ENCODE measurements at regions not wholly inside any gene's neighbourhood (a gene's known extent, or its start where the extent isn't known, plus 50 kb on each side); places are given as distances from the start of the nearest gene placed in this dataset.

- TF ChIP-seq MAX (IDR thresholded peaks at IDR 0.05) (no peak), REST (IDR thresholded peaks at IDR 0.05; ENCODE audit: low read depth) (no peak), EGR1 (IDR thresholded peaks at IDR 0.05) (no peak), TCF12 (IDR thresholded peaks at IDR 0.05; ENCODE audit: low read depth) (no peak), NFIC (IDR thresholded peaks at IDR 0.05) (no peak), CEBPB (IDR thresholded peaks at IDR 0.05) (no peak), FOXM1 (IDR thresholded peaks at IDR 0.05; ENCODE audit: borderline replicate concordance, low read depth) (no peak), CREB1 (IDR thresholded peaks at IDR 0.05; ENCODE audit: low read depth) (no peak), YY1 (IDR thresholded peaks at IDR 0.05; ENCODE audit: low read depth) (no peak), USF1 (IDR thresholded peaks at IDR 0.05) (no peak), EP300 (IDR thresholded peaks at IDR 0.05; ENCODE audit: borderline replicate concordance) (no peak), ZBTB7A (IDR thresholded peaks at IDR 0.05; ENCODE audit: low read depth) (no peak), TEAD4 (IDR thresholded peaks at IDR 0.05) (no peak), RAD21 (IDR thresholded peaks at IDR 0.05; ENCODE audit: low read depth) (no peak), TAF1 (IDR thresholded peaks at IDR 0.05; ENCODE audit: low read depth) (no peak)
Observed at GRCh38 chr1:81738875-81739274, 61.9 kb upstream of the ADGRL2 start.

- no peak for TF ChIP-seq ZBTB7A (IDR thresholded peaks at IDR 0.05; ENCODE audit: low read depth)
- no peak for TF ChIP-seq USF1 (IDR thresholded peaks at IDR 0.05)
- TF ChIP-seq CREB1 (IDR thresholded peaks at IDR 0.05; ENCODE audit: low read depth): no peak
- no peak for TF ChIP-seq TAF1 (IDR thresholded peaks at IDR 0.05; ENCODE audit: low read depth)
Observed at GRCh38 chr1:81733480-81733879, 67.3 kb upstream of the ADGRL2 start.

GRCh38 chr1:81731989-81732388, 68.7 kb upstream of the ADGRL2 start:
- TF ChIP-seq TAF1 (IDR thresholded peaks at IDR 0.05; ENCODE audit: low read depth) (no peak), CREB1 (IDR thresholded peaks at IDR 0.05; ENCODE audit: low read depth) (no peak), ZBTB7A (IDR thresholded peaks at IDR 0.05; ENCODE audit: low read depth) (no peak), TEAD4 (IDR thresholded peaks at IDR 0.05) (peak; percentile 89), YY1 (IDR thresholded peaks at IDR 0.05; ENCODE audit: low read depth) (no peak), MAX (IDR thresholded peaks at IDR 0.05) (no peak), EP300 (IDR thresholded peaks at IDR 0.05; ENCODE audit: borderline replicate concordance) (peak; percentile 95), NFIC (IDR thresholded peaks at IDR 0.05) (peak; percentile 95), REST (IDR thresholded peaks at IDR 0.05; ENCODE audit: low read depth) (no peak), FOXM1 (IDR thresholded peaks at IDR 0.05; ENCODE audit: borderline replicate concordance, low read depth) (peak; percentile 85), EGR1 (IDR thresholded peaks at IDR 0.05) (no peak), USF1 (IDR thresholded peaks at IDR 0.05) (no peak), CEBPB (IDR thresholded peaks at IDR 0.05) (0 out of 2 replicates have a peak, but pooled peaks have one; percentile 17), TCF12 (IDR thresholded peaks at IDR 0.05; ENCODE audit: low read depth) (peak; percentile 81), RAD21 (IDR thresholded peaks at IDR 0.05; ENCODE audit: low read depth) (no peak)

- TF ChIP-seq REST (IDR thresholded peaks at IDR 0.05; ENCODE audit: low read depth): no peak
- no peak for TF ChIP-seq NFIC (IDR thresholded peaks at IDR 0.05)
- no peak for TF ChIP-seq EGR1 (IDR thresholded peaks at IDR 0.05)
- TF ChIP-seq EP300 (IDR thresholded peaks at IDR 0.05; ENCODE audit: borderline replicate concordance): peak; percentile 77; the same call in 1 of the 2 replicates
- no peak for TF ChIP-seq MAX (IDR thresholded peaks at IDR 0.05)
- TF ChIP-seq YY1 (IDR thresholded peaks at IDR 0.05; ENCODE audit: low read depth): no peak
- TF ChIP-seq CEBPB (IDR thresholded peaks at IDR 0.05): no peak
- TF ChIP-seq FOXM1 (IDR thresholded peaks at IDR 0.05; ENCODE audit: borderline replicate concordance, low read depth): peak; percentile 75
- TF ChIP-seq TCF12 (IDR thresholded peaks at IDR 0.05; ENCODE audit: low read depth): peak; percentile 53; the same call in 1 of the 2 replicates
- 0 out of 2 replicates have a peak, but pooled peaks have one; percentile 27 for TF ChIP-seq TEAD4 (IDR thresholded peaks at IDR 0.05)
- TF ChIP-seq CREB1 (IDR thresholded peaks at IDR 0.05; ENCODE audit: low read depth): no peak
Observed at GRCh38 chr1:81730881-81731280, 69.9 kb upstream of the ADGRL2 start.
